Mesenchymal stem cell (in vitro differentiated cells and primary cell): ENCODE measurements at regions not wholly inside any gene's neighbourhood (a gene's known extent, or its start where the extent isn't known, plus 50 kb on each side); places are given as distances from the start of the nearest gene placed in this dataset.

Experiments used
- DNase-seq: peaks from one replicate; pipeline ENCODE4 v3.0.0-alpha.2; 2013
- H2AFZ ChIP-seq: one replicate; pipeline ENCODE4 v1.6.1; 2013; ENCODE audit warnings: low read depth, mild to moderate bottlenecking, control low read depth, inconsistent platforms, low read length, moderate library complexity
- H2AK5ac ChIP-seq: 2 replicates; pipeline ENCODE4 v1.6.1; 2013; ENCODE audit warnings: low read length, moderate library complexity, mild to moderate bottlenecking, inconsistent platforms; ENCODE audit not compliant: severe bottlenecking
- H2BK120ac ChIP-seq: one replicate; pipeline ENCODE4 v1.6.1; 2013; ENCODE audit warnings: low read depth, mild to moderate bottlenecking, inconsistent platforms, low read length, moderate library complexity
- H2BK12ac ChIP-seq, 2 experiments: one replicate each; pipeline ENCODE4 v1.6.1; 2013; ENCODE audit warnings: inconsistent platforms in 2 of 2, low read length in 2 of 2, mild to moderate bottlenecking in 2 of 2, moderate library complexity in 2 of 2, control low read depth in 1 of 2
- H2BK15ac ChIP-seq: one replicate; pipeline ENCODE4 v1.6.1; 2013; ENCODE audit warnings: mild to moderate bottlenecking, low read depth, inconsistent platforms; ENCODE audit not compliant: poor library complexity, severe bottlenecking
- H2BK5ac ChIP-seq: 2 replicates; pipeline ENCODE4 v1.6.1; 2013; ENCODE audit warnings: low read depth, mild to moderate bottlenecking, low read length, control low read depth, inconsistent platforms; ENCODE audit not compliant: poor library complexity, severe bottlenecking
- H3K14ac ChIP-seq, 2 experiments: one replicate each; pipeline ENCODE4 v1.6.1; 2013; ENCODE audit warnings: inconsistent platforms in 2 of 2, low read length in 2 of 2, control low read depth in 1 of 2, mild to moderate bottlenecking in 1 of 2, moderate library complexity in 1 of 2
- H3K18ac ChIP-seq, 2 experiments: one replicate each; pipeline ENCODE4 v1.6.1; 2013; ENCODE audit warnings: inconsistent platforms in 2 of 2, low read length in 2 of 2, control low read depth in 1 of 2, low read depth in 1 of 2, mild to moderate bottlenecking in 1 of 2
- H3K23ac ChIP-seq, 2 experiments: one replicate each; pipeline ENCODE4 v1.6.1; 2013; ENCODE audit warnings: inconsistent platforms in 2 of 2, low read length in 2 of 2, mild to moderate bottlenecking in 2 of 2, moderate library complexity in 2 of 2, control low read depth in 1 of 2
- H3K27ac ChIP-seq: 2 replicates; pipeline ENCODE4 v1.5.1; 2013; ENCODE audit warnings: mild to moderate bottlenecking, moderate library complexity, low read length, control low read depth, inconsistent platforms; ENCODE audit not compliant: poor library complexity, severe bottlenecking
- H3K27me3 ChIP-seq, 2 experiments: 2 replicates each; pipeline versions ENCODE4 v1.6.1 to v1.7.0; 2013; ENCODE audit warnings: low read length in 2 of 2, mild to moderate bottlenecking in 2 of 2, moderate library complexity in 2 of 2, control low read depth in 1 of 2, inconsistent platforms in 1 of 2; ENCODE audit not compliant: control insufficient read depth in 1 of 2, insufficient read depth in 1 of 2
- H3K36me3 ChIP-seq, 2 experiments: 2 replicates each; pipeline versions ENCODE4 v1.6.1 to v1.7.0; 2013; ENCODE audit warnings: low read length in 2 of 2, control low read depth in 1 of 2, inconsistent platforms in 1 of 2, low read depth in 1 of 2, mild to moderate bottlenecking in 1 of 2; ENCODE audit not compliant: insufficient read depth in 2 of 2, control insufficient read depth in 1 of 2
- H3K4ac ChIP-seq, 2 experiments: one replicate each; pipeline ENCODE4 v1.6.1; 2013; ENCODE audit warnings: inconsistent platforms in 2 of 2, low read length in 2 of 2, mild to moderate bottlenecking in 2 of 2, moderate library complexity in 2 of 2, control low read depth in 1 of 2, low read depth in 1 of 2
- H3K4me1 ChIP-seq: 2 replicates; pipeline ENCODE4 v1.6.1; 2013; ENCODE audit warnings: low read depth, low read length, control low read depth; ENCODE audit not compliant: control insufficient read depth, insufficient read depth
- H3K4me2 ChIP-seq: 2 replicates; pipeline ENCODE4 v1.6.1; 2013; ENCODE audit warnings: low read length, mild to moderate bottlenecking, inconsistent platforms; ENCODE audit not compliant: poor library complexity, severe bottlenecking
- H3K4me3 ChIP-seq, 2 experiments: 2 replicates each; pipeline versions ENCODE4 v1.5.1 to v1.7.0; 2013; ENCODE audit warnings: low read length in 2 of 2, mild to moderate bottlenecking in 2 of 2, control low read depth in 1 of 2, low read depth in 1 of 2; ENCODE audit not compliant: insufficient read depth in 1 of 2
- H3K79me1 ChIP-seq: replicated peaks from 2 replicates; pipeline ENCODE4 v1.6.1; 2013; ENCODE audit warnings: mild to moderate bottlenecking, control low read depth, low read length, inconsistent platforms; ENCODE audit not compliant: poor library complexity, severe bottlenecking
- H3K9ac ChIP-seq: 2 replicates; pipeline ENCODE4 v1.7.0; 2013; ENCODE audit warnings: mild to moderate bottlenecking, low read length, moderate library complexity
- H3K9me3 ChIP-seq: 2 replicates; pipeline ENCODE4 v1.7.0; 2013; ENCODE audit warnings: mild to moderate bottlenecking, low read length; ENCODE audit not compliant: control insufficient read depth
- H4K8ac ChIP-seq: one replicate; pipeline ENCODE4 v1.6.1; 2013; ENCODE audit warnings: inconsistent platforms, mild to moderate bottlenecking, low read length, moderate library complexity
- H4K91ac ChIP-seq: one replicate; pipeline ENCODE4 v1.6.1; 2013; ENCODE audit warnings: mild to moderate bottlenecking, low read length, inconsistent platforms
- WGBS: methylation state at CpG from one replicate; pipeline ENCODE4 v1.1.7; 2013; ENCODE audit warnings: mixed read lengths; 5-methylcytosine and 5-hydroxymethylcytosine counted together

DNA sequence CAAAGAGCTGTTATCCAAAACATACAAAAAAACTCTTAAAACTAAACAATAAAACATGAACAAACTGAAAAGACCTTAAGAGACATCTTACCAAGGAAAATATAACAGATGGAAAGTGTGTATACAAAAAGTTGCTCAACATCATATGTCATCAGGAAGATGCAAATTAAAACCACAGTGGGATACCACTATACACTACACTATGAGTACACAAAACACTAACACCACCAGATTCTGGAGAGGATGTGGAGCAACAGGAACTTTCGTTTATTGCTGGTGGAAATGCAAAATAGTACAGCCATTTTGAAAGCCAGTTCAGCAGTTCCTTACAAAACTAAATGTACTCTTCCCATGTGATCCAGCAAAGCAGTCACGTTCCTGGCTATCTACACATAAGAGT lies 221.4 kb downstream of the CMPK2 start:
- H4K91ac ChIP-seq, result no peak overlapping the region
- H2BK120ac ChIP-seq, result no peak overlapping the region
- H3K27me3 ChIP-seq, result no peaks in the 10 kb centered on the region
- no peak overlapping the region for H3K9ac ChIP-seq
- H2BK12ac ChIP-seq, result no peak overlapping the region
- no peak overlapping the region for H3K4me2 ChIP-seq
- H3K36me3 ChIP-seq, result no peaks in the 10 kb centered on the region
- H3K79me1 ChIP-seq, result no peaks in the 10 kb centered on the region
- no peak overlapping the region for H2AFZ ChIP-seq
- WGBS, result 47% methylated on average over 2 of the region's 2 CpGs
- no peak overlapping the region for H2BK5ac ChIP-seq
- H3K18ac ChIP-seq, result no peak overlapping the region
- no peak overlapping the region for H3K14ac ChIP-seq
- no peak overlapping the region for H3K23ac ChIP-seq
- no peak overlapping the region for H4K8ac ChIP-seq
- DNase-seq, result peak; percentile 81
- H3K4me3 ChIP-seq, result no peak overlapping the region
- no peak overlapping the region for H3K27ac ChIP-seq
- no peak overlapping the region for H3K4ac ChIP-seq
- H3K4me1 ChIP-seq, result no peaks in the 10 kb centered on the region
- no peak overlapping the region for H2AK5ac ChIP-seq
- H2BK15ac ChIP-seq, result no peak overlapping the region
- H3K9me3 ChIP-seq, result no peaks in the 10 kb centered on the region

DNA sequence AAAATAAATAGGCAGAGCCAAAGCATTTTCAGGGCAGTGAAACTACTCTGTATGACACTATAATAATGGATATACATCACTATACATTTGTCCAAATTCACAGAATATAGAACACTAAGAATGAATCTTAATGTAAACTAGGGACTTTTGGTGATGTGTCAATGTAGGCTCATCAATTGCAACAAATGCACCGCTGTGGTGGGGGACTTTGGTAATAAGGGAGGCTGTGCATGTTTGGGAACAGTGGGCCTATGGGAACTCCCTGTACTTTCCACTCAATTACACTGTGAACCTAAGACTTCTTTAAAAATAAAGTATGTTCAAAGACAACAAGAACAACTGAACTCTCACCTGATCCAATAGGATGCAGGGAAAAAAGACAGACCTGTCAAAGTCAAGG lies 220.7 kb downstream of the CMPK2 start:
- H4K8ac ChIP-seq, result no peak overlapping the region
- WGBS, result no CpG with 5 or more reads among the region's 1 CpG
- no peak overlapping the region for H3K18ac ChIP-seq
- no peaks in the 10 kb centered on the region for H3K36me3 ChIP-seq
- no peaks in the 10 kb centered on the region for H3K27me3 ChIP-seq
- H2BK15ac ChIP-seq, result no peak overlapping the region
- no peaks in the 10 kb centered on the region for H3K9me3 ChIP-seq
- no peak overlapping the region for H4K91ac ChIP-seq
- H3K9ac ChIP-seq, result no peak overlapping the region
- H2AK5ac ChIP-seq, result no peak overlapping the region
- H3K79me1 ChIP-seq, result no peaks in the 10 kb centered on the region
- H3K14ac ChIP-seq, result no peak overlapping the region
- H3K4ac ChIP-seq, result no peak overlapping the region
- no peaks in the 10 kb centered on the region for H3K4me1 ChIP-seq
- no peak overlapping the region for H2BK12ac ChIP-seq
- H3K4me3 ChIP-seq, result no peak overlapping the region
- no peak overlapping the region for H3K27ac ChIP-seq
- H2BK5ac ChIP-seq, result no peak overlapping the region
- no peak overlapping the region for H3K4me2 ChIP-seq
- H2AFZ ChIP-seq, result no peak overlapping the region
- H2BK120ac ChIP-seq, result no peak overlapping the region
- H3K23ac ChIP-seq, result no peak overlapping the region
- no peak for DNase-seq

DNA sequence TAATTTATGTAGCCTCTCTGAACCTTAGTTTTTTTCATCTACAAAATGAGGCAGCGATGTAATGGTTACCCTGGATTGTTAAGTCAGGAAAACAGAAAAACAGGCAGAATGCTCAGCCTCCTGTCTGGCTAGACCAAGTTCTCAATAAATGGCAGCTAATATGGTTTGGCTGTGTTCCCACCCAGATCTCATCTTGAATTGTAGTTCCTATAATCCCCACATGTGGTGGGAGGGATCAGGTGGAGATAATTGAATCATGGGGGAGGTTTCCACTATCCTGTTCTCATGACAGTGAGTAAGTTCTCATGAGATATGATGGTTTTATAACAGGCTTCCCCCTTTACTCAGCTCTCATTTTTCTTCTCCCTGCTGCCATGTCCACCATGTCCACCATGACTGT lies 220.0 kb downstream of the CMPK2 start:
- no peak overlapping the region for H3K18ac ChIP-seq
- H3K4ac ChIP-seq, result no peak overlapping the region
- no peaks in the 10 kb centered on the region for H3K36me3 ChIP-seq
- H3K79me1 ChIP-seq, result no peaks in the 10 kb centered on the region
- no peak overlapping the region for H3K23ac ChIP-seq
- no peak overlapping the region for H4K91ac ChIP-seq
- H2BK12ac ChIP-seq, result no peak overlapping the region
- DNase-seq, result no peak
- no peak overlapping the region for H2BK5ac ChIP-seq
- H2BK120ac ChIP-seq, result no peak overlapping the region
- no peak overlapping the region for H3K14ac ChIP-seq
- no peak overlapping the region for H2AFZ ChIP-seq
- no peak overlapping the region for H3K4me3 ChIP-seq
- H2BK15ac ChIP-seq, result no peak overlapping the region
- H4K8ac ChIP-seq, result no peak overlapping the region
- no peaks in the 10 kb centered on the region for H3K4me1 ChIP-seq
- WGBS, result 100% methylated on average over 1 of the region's 1 CpG
- H3K27me3 ChIP-seq, result no peaks in the 10 kb centered on the region
- no peak overlapping the region for H3K9ac ChIP-seq
- H3K27ac ChIP-seq, result no peak overlapping the region
- no peak overlapping the region for H2AK5ac ChIP-seq
- H3K4me2 ChIP-seq, result no peak overlapping the region
- H3K9me3 ChIP-seq, result no peaks in the 10 kb centered on the region

DNA sequence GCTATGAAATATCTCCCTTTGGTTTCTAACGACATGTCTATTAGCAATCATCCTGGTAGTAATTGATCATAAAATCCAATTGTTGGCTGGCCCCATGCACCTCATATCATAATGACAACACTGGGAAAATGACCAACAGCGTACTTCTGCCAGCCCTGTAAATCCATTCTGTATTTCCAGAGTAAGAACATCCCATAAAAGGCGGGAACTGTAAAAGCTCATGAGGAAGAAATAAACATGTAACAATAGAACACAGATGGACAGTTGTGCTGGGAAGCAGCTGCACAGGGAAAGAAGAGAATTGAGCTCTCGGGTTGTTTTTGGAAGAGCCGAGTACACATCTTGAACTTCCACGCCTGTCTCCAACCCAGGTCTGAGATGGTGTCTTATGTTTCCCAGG lies 218.7 kb downstream of the CMPK2 start:
- Histone ChIP-seq H2AK5ac (no peak overlapping the region), H2BK12ac (no peak overlapping the region), H3K9ac (no peak overlapping the region), H2BK5ac (no peak overlapping the region), H3K4me3 (no peak overlapping the region), H3K4me2 (no peak overlapping the region), H3K9me3 (no peaks in the 10 kb centered on the region), H2BK120ac (no peak overlapping the region), H3K4me1 (no peaks in the 10 kb centered on the region), H3K79me1 (no peaks in the 10 kb centered on the region), H3K36me3 (no peaks in the 10 kb centered on the region), H2AFZ (no peak overlapping the region), H2BK15ac (no peak overlapping the region), H4K8ac (no peak overlapping the region), H3K27me3 (no peaks in the 10 kb centered on the region), H3K18ac (no peak overlapping the region), H3K23ac (no peak overlapping the region), H3K27ac (no peak overlapping the region), H4K91ac (no peak overlapping the region), H3K14ac (no peak overlapping the region), H3K4ac (no peak overlapping the region)
- WGBS, result 93% methylated on average over 6 of the region's 6 CpGs
- no peak for DNase-seq
